Karpas-422 (cell line): ENCODE measurements at regions not wholly inside any gene's neighbourhood (a gene's known extent, or its start where the extent isn't known, plus 50 kb on each side); places are given as distances from the start of the nearest gene placed in this dataset.

Source experiments
- DNase-seq: peaks from one replicate; pipeline ENCODE4 v3.0.0-alpha.2; 2015
- H2AFZ ChIP-seq: fragments of 200-600 bp; sonication (generic); 2 replicates; pipeline ENCODE4 v1.6.1; 2014; ENCODE audit warnings: antibody characterized with exemption, low read length, mixed read lengths
- H3K27ac ChIP-seq: fragments of 200-600 bp; sonication (generic); 2 replicates; pipeline ENCODE4 v1.5.1; 2014; ENCODE audit warnings: mild to moderate bottlenecking, low read length, moderate library complexity
- H3K27me3 ChIP-seq: fragments of 200-600 bp; sonication (generic); 2 replicates; pipeline ENCODE4 v1.6.1; 2014; ENCODE audit warnings: low read length, mixed read lengths
- H3K36me3 ChIP-seq: fragments of 200-600 bp; sonication (generic); 2 replicates; pipeline ENCODE4 v1.6.1; 2014; ENCODE audit warnings: low read length, mixed read lengths; ENCODE audit not compliant: insufficient read depth
- H3K4me1 ChIP-seq: fragments of 200-600 bp; sonication (generic); 2 replicates; pipeline ENCODE4 v1.6.1; 2014; ENCODE audit warnings: mild to moderate bottlenecking, low read length, mixed read lengths
- H3K4me2 ChIP-seq: fragments of 200-600 bp; sonication (generic); 2 replicates; pipeline ENCODE4 v1.6.1; 2014; ENCODE audit warnings: low read length, low read depth, mild to moderate bottlenecking; ENCODE audit not compliant: poor library complexity, severe bottlenecking
- H3K4me3 ChIP-seq: fragments of 200-600 bp; sonication (generic); 2 replicates; pipeline ENCODE4 v1.5.1; 2014; ENCODE audit warnings: mild to moderate bottlenecking, antibody characterized with exemption, low read length, mixed read lengths
- H3K79me2 ChIP-seq: fragments of 200-600 bp; sonication (generic); 2 replicates; pipeline ENCODE4 v1.6.1; 2014; ENCODE audit warnings: mild to moderate bottlenecking, low read length, mixed read lengths
- H3K9ac ChIP-seq: fragments of 200-600 bp; sonication (generic); 2 replicates; pipeline ENCODE4 v1.6.0; 2014; ENCODE audit warnings: low read length
- H3K9me2 ChIP-seq: fragments of 200-600 bp; sonication (generic), shearing (Covaris generic); replicated peaks from 2 replicates; pipeline ENCODE4 v1.6.0; 2014; ENCODE audit warnings: mild to moderate bottlenecking, low read length, moderate library complexity; ENCODE audit not compliant: insufficient read depth
- H3K9me3 ChIP-seq: fragments of 300-700, 200-600 bp; sonication (generic); 2 replicates; pipeline ENCODE4 v1.6.1; 2014; ENCODE audit warnings: low read length, mixed read lengths
- H4K20me1 ChIP-seq: fragments of 200-600 bp; sonication (generic); 2 replicates; pipeline ENCODE4 v1.6.1; 2014; ENCODE audit warnings: mild to moderate bottlenecking, antibody characterized with exemption, low read length, low read depth; ENCODE audit not compliant: insufficient read depth

DNA sequence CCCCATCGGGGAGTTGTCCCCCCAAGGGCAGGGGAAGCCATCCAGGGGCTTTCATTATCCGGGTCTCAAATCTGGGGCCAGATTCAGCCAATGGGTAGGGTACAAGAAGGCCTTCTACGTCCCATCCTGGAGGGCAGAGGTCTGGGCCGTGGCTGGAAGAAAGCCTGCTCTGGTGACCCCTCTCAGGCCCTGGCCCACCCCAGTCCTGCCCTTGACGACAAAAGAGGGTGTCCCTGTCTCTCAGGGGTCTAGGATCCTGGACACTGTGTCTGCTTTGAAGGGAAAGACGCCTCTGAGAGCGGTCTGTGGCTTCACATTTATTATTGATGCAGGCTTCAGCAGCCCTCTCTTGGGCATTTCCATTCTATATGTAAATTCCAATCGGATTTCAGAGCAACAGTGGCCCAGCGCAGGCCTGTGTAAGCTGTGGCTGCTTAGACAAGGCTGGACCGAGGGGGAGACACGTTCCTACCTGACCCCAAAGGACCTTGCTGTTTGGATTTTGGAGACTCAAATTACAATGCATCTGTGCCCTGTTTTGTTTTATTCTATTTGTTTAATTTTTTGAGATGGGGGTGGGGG is 83.2 kb upstream of the BAIAP2L1 start:
- H3K27ac ChIP-seq = no peak overlapping the region
- H3K4me3 ChIP-seq = no peak overlapping the region
- H3K27me3 ChIP-seq = no peaks in the 10 kb centered on the region; the same call in 1 of the 2 replicates
- H3K9me3 ChIP-seq = no peaks in the 10 kb centered on the region
- DNase-seq = no peak
- no peak overlapping the region for H3K4me2 ChIP-seq
- peaks cover 13% of the 10 kb centered on the region for H3K4me1 ChIP-seq
- H2AFZ ChIP-seq = no peak overlapping the region
- H3K9ac ChIP-seq = no peak overlapping the region
- H4K20me1 ChIP-seq = peaks cover 5% of the 10 kb centered on the region; the same call in 1 of the 2 replicates
- no peaks in the 10 kb centered on the region for H3K9me2 ChIP-seq
- H3K36me3 ChIP-seq = no peaks in the 10 kb centered on the region
- H3K79me2 ChIP-seq = no peaks in the 10 kb centered on the region

DNA sequence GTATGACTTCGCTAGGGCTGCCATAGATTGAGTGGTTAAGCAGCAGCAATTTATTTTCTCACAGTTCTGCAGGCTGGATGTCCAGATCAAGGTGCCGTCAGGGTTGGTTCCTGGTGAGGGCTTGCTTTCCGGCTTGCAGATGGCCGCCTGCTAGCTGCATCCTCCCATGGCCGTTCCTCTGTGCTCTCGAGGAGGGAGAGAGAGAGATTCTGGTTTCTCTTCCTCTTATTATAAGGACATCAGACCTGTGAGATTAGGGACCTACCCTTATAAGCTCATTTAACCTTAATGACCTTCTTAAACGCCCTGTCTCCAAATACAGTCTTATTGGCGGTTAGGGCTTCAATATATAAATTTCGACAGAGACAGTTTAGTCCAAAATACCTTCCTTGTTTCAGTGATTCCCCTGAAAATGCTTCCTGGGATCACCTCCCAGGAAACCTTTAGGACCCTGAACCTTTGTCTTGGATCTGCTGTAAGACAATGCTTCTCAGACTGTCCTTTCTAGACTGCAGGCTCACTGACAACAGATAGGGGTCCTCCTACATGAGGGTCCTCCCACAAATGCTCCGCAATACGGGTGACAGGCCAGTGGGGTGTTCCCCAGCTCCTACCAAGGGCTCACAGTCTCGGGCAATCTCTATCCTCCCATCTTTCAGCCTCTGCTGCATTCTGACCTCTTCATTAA is 82.5 kb upstream of the BAIAP2L1 start:
- no peaks in the 10 kb centered on the region for H3K79me2 ChIP-seq

DNA sequence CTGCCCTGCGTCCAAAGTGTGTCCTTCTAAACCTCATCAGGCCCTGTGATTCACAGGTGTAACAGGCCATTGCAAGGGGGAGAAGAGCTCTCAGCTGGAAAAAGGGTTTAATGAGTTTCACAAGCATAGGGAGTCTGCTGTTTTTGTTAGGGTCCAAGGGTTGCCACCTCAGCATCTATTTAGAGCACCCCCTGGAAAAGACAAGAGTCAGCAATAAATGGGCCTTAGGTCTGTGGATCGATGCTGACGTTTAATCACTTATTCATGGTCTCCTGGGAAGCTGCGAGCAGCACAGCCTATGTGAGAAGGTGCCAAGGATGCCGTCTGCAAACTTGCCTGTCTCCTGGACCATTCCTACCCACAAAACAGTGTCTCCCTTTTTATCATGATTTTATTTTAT is 78.4 kb upstream of the BAIAP2L1 start:
- Histone ChIP-seq H3K27me3 (no peaks in the 10 kb centered on the region; the same call in 1 of the 2 replicates), H3K79me2 (no peaks in the 10 kb centered on the region), H2AFZ (no peak overlapping the region), H4K20me1 (peaks cover 5% of the 10 kb centered on the region; the same call in 1 of the 2 replicates), H3K9me2 (no peaks in the 10 kb centered on the region), H3K27ac (no peak overlapping the region), H3K9me3 (no peaks in the 10 kb centered on the region), H3K9ac (no peak overlapping the region), H3K4me2 (no peak overlapping the region), H3K4me1 (peaks cover 13% of the 10 kb centered on the region), H3K36me3 (no peaks in the 10 kb centered on the region), H3K4me3 (no peak overlapping the region)
- DNase-seq = no peak

More for the DNA sequence above, 82.5 kb upstream of the BAIAP2L1 start:
- H3K9me3 ChIP-seq = no peaks in the 10 kb centered on the region
- H3K4me3 ChIP-seq = no peak overlapping the region
- H3K9me2 ChIP-seq = no peaks in the 10 kb centered on the region
- no peaks in the 10 kb centered on the region for H3K36me3 ChIP-seq
- H3K27me3 ChIP-seq = no peaks in the 10 kb centered on the region; the same call in 1 of the 2 replicates
- H3K27ac ChIP-seq = no peak overlapping the region
- H3K4me2 ChIP-seq = no peak overlapping the region
- peaks cover 5% of the 10 kb centered on the region; the same call in 1 of the 2 replicates for H4K20me1 ChIP-seq
- no peak overlapping the region for H3K9ac ChIP-seq
- peaks cover 13% of the 10 kb centered on the region for H3K4me1 ChIP-seq
- peak; percentile 84 for DNase-seq
- H2AFZ ChIP-seq = no peak overlapping the region

DNA sequence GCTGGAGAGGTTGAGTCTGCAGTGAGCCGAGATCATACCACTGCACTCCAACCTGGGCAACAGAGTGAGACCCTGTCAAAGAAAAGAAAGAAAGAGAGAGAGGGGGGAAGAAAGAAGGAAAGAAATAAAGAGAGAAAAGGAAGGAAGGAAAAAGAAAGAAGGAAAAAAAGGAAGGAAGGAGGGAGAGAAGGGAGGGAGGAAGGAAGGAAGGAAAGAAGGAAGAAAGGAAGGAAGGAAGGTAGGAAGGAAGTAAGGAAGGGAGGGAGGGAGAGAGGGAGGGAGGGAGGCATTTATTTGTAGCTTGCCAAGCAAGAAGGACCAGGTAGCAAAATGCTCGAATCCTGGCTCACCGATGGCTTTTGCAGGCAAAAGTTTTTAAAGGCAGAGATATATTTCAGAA is 74.5 kb upstream of the BAIAP2L1 start:
- Histone ChIP-seq H3K27me3 (no peaks in the 10 kb centered on the region), H3K79me2 (no peaks in the 10 kb centered on the region), H3K36me3 (no peaks in the 10 kb centered on the region), H3K9me2 (no peaks in the 10 kb centered on the region), H3K4me3 (no peak overlapping the region), H3K9me3 (no peaks in the 10 kb centered on the region), H4K20me1 (no peaks in the 10 kb centered on the region), H3K4me1 (no peaks in the 10 kb centered on the region), H3K9ac (no peak overlapping the region), H2AFZ (no peak overlapping the region), H3K4me2 (no peak overlapping the region), H3K27ac (no peak overlapping the region)
- DNase-seq = no peak

DNA sequence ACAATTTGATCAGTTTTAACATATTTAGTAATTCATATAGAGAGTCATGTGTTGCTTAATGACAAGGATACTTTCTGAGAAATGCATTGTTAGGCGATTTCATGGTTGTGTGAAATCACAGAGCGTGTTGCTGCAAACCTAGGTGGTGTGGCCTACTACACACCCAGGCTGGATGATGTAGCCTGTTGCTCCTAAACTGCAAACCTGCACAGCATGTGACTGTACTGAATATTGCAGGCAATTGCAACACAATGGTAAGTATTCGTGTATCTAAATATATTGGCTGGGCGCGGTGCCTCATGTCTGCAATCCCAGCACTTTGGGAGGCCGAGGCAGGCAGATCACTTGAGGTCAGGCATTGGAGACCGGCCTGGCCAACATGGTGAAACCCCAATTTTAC is 73.7 kb upstream of the BAIAP2L1 start:
- no peaks in the 10 kb centered on the region for H3K27me3 ChIP-seq
- H3K79me2 ChIP-seq = no peaks in the 10 kb centered on the region
- H2AFZ ChIP-seq = no peak overlapping the region
- no peak overlapping the region for H3K4me2 ChIP-seq
- H3K9me3 ChIP-seq = no peaks in the 10 kb centered on the region
- no peak overlapping the region for H3K4me3 ChIP-seq
- no peak for DNase-seq
- no peaks in the 10 kb centered on the region for H3K36me3 ChIP-seq
- no peaks in the 10 kb centered on the region for H4K20me1 ChIP-seq
- H3K27ac ChIP-seq = no peak overlapping the region
- H3K9me2 ChIP-seq = no peaks in the 10 kb centered on the region
- no peaks in the 10 kb centered on the region for H3K4me1 ChIP-seq
- H3K9ac ChIP-seq = no peak overlapping the region

DNA sequence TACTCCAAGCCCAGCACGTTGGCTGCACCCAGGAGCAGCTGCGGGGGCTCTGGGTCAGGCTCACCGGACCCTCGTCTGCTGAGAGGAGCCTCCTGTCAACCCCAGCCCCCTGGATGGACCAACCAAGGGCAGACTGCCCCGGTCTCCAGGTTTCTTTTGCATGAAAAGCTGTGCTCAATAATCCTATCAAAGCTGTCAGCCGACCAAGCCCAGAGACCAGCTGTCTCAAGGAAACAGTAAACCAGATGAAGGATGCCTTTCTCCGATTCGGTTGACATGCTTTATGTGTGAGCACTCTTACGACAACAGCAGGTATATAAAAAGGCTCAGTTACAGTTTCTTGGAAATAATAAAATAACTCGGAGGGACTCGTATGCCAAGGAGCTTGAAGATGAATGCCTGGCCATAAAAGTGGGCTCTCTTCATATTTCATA is 71.6 kb upstream of the BAIAP2L1 start:
- H4K20me1 ChIP-seq = no peaks in the 10 kb centered on the region

DNA sequence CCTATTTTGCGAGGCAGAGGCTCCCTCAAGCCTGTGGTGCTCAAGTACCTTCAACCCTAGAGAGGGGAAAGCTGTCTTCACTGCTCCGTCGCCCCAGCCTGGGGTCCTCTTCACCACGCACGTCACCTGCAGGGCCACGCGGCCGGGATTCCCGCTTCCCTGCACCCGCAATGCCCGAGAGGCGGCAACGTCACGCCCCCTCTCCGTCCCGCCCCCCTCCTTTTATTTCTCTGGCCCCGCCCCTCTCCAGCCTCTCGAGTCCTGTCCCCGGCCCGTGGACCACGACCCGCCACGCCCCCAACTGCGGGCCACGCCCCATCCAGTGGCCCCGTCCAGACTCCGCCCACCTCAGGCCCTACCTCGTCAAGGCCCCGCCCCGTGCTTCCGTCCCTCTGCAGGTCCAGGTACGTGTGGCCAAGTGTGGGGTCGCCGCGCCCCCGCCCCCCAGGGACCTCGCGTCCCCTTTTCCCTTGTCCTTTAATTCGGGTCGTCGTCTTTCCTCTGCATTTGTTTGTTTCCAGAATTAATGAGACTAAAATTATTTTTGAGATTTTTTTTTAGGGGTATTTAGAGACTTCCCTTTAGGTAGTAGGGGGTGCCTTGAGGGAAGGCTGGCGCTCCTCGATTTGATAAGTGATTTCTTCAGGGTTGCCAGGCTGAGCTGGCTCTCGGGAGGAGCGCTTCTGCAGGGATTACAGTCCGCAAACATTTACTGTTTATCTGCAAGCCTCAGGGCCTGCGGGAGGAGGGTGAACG is 69.8 kb upstream of the BAIAP2L1 start:
- Histone ChIP-seq H3K4me3 (no peak overlapping the region), H4K20me1 (no peaks in the 10 kb centered on the region), H3K9me3 (no peaks in the 10 kb centered on the region), H3K9me2 (no peaks in the 10 kb centered on the region), H3K4me1 (no peaks in the 10 kb centered on the region), H3K79me2 (no peaks in the 10 kb centered on the region), H3K36me3 (no peaks in the 10 kb centered on the region), H3K4me2 (no peak overlapping the region), H3K27ac (no peak overlapping the region), H3K27me3 (no peaks in the 10 kb centered on the region), H3K9ac (no peak overlapping the region), H2AFZ (no peak overlapping the region)
- DNase-seq = peak; percentile 44

More for the DNA sequence above, 71.6 kb upstream of the BAIAP2L1 start:
- Histone ChIP-seq H3K9me3 (no peaks in the 10 kb centered on the region), H3K4me1 (no peaks in the 10 kb centered on the region), H3K9ac (no peak overlapping the region), H3K79me2 (no peaks in the 10 kb centered on the region), H3K27ac (no peak overlapping the region), H3K27me3 (no peaks in the 10 kb centered on the region), H3K9me2 (no peaks in the 10 kb centered on the region), H2AFZ (no peak overlapping the region), H3K36me3 (no peaks in the 10 kb centered on the region), H3K4me3 (no peak overlapping the region), H3K4me2 (no peak overlapping the region)
- no peak for DNase-seq

DNA sequence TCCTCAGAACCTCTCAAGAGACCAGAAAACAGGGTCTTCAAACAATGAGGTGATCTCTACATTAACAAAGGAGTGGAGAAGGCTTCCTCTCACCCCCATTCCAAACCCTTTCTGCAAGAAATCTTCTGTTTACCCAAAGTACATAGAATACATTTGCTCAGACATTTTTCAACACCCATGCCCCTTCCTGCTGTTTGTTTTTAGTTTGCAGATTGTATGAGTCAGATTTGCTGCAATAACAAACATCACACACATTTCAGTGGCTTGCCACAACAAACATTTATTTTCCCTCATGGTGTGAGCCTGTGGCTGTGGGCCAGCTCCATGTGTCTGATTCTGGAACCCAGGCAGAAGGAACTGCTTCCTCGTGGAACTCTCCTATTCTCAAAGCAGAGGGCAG is 68.2 kb upstream of the BAIAP2L1 start:
- no peaks in the 10 kb centered on the region for H3K4me1 ChIP-seq
- DNase-seq = no peak
- no peak overlapping the region for H3K4me2 ChIP-seq
- no peaks in the 10 kb centered on the region for H3K9me2 ChIP-seq
- H3K27ac ChIP-seq = no peak overlapping the region
- H4K20me1 ChIP-seq = no peaks in the 10 kb centered on the region
- H3K79me2 ChIP-seq = no peaks in the 10 kb centered on the region
- no peaks in the 10 kb centered on the region for H3K27me3 ChIP-seq
- no peak overlapping the region for H2AFZ ChIP-seq
- H3K4me3 ChIP-seq = no peak overlapping the region
- no peak overlapping the region for H3K9ac ChIP-seq
- no peaks in the 10 kb centered on the region for H3K36me3 ChIP-seq
- no peaks in the 10 kb centered on the region for H3K9me3 ChIP-seq
